HG03520 (cell line): ENCODE measurements at regions not wholly inside any gene's neighbourhood (a gene's known extent, or its start where the extent isn't known, plus 50 kb on each side); places are given as distances from the start of the nearest gene placed in this dataset.
"Not testable (repeated sequence)": the region's sequence is repeated elsewhere in the genome, so short reads cannot be mapped to it uniquely, and the experiment has no call there.

ENCODE experiments used
- ATAC-seq: cut with Tn5 transposase; IDR thresholded peaks from one replicate; pipeline ENCODE4 v1.9.1; 2021; ENCODE audit warnings: mild to moderate bottlenecking, moderate library complexity; ENCODE audit not compliant: unreplicated experiment

- ATAC-seq = no peak
These were observed 343.5 kb upstream of the SPRY2 start for GRCh38 chr13:80684217-80684991.

- ATAC-seq = no peak
These were observed 339.9 kb upstream of the SPRY2 start for GRCh38 chr13:80680786-80681366.

DNA sequence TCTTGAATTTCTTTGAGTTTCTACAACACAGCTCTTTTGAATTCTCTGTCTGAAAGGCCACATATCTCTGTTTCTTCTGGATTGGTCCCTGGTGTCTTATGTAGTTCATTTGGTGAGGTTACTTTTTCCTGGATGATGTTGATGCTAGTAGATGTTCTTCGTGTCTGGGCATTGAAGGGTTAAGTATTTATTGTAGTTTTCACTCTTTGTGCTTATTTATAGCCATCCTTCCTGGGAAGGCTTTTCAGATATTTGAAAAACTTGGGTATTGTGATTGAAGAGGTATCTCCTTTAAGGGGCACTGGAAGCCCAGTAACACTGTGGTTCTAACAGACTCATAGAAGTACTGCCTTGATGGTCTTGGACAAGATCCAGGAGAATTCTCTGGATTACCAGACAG is 338.5 kb upstream of the SPRY2 start:
- no peak for ATAC-seq

DNA sequence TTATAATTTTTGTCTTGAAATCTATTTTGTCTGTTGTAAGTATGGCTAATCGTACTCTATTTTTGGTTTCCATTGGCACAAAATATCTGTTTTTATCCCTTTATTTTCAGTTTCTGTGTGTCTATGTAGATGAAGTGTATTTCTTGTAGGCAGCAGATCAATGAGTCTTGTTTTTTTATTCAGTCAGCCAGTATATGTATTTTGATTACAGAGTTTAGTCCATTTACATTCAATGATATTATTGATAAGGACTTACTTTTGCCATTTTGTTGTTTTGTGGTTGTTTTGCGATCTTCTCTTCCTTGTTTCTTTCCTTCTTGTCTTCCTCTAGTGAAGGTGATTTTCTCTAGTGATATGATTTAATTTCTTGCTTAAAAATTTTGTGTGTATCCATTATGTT is 336.3 kb upstream of the SPRY2 start:
- no peak for ATAC-seq

DNA sequence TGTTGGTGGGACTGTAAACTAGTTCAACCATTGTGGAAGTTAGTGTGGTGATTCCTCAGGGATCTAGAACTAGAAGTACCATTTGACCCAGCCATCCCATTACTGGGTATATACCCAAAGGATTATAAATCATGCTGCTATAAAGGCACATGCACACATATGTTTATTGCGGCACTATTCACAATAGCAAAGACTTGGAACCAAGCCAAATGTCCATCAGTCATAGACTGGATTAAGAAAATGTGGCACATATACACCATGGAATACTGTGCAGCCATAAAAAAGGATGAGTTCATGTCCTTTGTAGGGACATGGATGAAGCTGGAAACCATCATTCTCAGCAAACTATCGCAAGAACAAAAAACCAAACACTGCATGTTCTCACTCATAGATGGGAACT is 334.5 kb upstream of the SPRY2 start:
- not testable (repeated sequence) for ATAC-seq

DNA sequence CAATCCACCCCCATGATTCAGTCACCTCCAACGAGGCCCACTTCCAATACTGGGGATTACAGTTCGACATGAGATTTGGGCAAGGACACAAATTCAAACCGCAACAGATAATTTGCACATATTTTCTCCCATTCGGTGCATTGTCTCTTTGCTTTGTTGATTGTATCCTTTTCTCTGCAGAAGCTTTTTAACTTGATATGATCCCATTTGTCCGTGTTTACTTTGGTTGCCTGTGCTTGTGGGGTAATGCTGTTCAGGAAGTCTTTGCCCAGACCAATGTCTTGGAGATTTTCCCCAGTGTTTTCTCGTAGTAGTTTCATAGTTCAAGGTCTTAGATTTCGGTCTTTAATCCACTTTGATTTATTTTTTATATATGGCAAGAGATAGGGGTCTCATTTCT is 330.8 kb upstream of the SPRY2 start:
- no peak for ATAC-seq

- ATAC-seq = no peak
These were observed 328.2 kb upstream of the SPRY2 start for GRCh38 chr13:80669112-80669511.

DNA sequence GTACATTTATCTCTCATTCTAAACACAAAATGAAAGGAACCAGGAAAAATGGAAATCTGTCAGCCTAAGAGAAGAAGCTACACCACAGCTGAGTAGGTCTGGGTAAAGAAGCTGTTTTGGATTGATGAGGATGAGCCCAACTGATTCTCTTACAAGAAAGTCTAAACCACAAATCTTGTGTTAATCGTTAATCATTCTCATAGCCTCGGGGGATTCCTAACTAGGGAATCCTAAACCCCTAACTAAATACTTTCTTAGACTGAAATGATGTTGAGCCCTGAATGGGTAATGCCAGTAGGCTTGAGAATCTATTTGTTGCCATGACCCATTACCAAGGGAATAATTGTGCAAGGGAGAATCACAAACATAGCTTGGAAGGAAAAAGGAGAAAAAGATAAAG is 327.5 kb upstream of the SPRY2 start:
- no peak for ATAC-seq

GRCh38 chr13:80666782-80667552 is 326.0 kb upstream of the SPRY2 start:
- no peak for ATAC-seq

DNA sequence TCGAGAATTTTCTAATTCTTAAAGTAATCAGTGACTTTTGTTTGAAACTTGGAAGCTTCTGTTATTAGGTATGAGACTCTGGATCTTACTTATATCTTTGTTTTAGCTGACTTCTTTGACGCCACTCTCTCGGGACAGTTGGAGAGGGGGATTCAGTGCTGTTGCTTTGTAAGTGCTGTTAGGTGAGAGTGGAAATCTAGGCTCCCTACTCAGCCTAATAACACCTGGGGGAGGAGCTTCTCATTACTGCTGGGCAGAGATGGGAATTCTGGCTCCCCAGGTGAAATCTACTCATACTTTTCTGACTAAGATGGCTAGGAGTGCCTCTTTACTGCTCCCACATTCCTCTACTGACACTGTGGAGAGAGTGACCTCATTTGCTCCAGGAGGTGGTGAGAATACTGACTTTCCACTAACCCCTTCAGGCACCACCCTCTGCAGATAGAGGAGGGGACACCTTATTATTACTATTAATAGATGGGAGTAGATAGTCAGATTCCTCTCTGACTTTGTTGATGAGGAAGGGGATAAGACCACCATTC is 324.9 kb upstream of the SPRY2 start:
- no peak for ATAC-seq

GRCh38 chr13:80664950-80665349 is 324.0 kb upstream of the SPRY2 start:
- no peak for ATAC-seq

DNA sequence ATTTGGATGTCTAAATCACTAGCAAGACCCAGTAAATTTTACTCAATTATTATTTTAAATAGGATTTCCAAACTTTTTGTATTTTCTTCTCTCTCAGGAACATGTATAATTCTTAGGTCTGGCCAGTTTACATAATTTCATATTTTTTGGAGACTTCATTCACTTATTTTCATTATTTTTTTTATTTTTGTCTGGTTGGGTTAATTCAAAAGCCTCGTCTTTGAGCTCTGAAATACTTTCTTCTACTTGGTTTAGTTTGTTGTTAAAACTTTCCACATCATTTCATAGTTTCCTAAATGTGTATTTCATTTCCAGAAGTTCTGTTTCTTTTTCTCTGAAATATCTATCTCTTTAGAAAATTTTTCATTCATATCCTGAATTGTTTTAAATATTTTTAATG is 322.9 kb upstream of the SPRY2 start:
- no peak for ATAC-seq

GRCh38 chr13:80658705-80659104 is 317.8 kb upstream of the SPRY2 start:
- no peak for ATAC-seq

DNA sequence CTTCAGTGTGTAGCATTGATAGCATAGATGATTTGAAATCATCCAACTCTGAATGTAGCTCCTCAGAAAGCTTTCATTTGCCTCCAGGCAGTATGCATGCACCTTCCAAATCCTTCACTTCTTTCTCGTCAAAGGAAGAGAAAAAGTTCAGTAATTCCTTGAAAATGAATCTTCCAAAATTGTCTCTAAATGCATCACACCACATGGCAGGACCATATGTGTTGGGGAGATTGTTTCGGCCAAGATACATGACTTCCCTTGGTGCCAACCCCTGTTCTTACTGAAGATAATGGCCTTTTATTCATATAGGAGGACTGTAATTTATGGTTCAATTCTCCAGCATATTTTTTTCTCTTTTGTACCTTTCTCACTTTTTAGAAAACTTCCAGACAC is 315.6 kb upstream of the SPRY2 start:
- no peak for ATAC-seq

DNA sequence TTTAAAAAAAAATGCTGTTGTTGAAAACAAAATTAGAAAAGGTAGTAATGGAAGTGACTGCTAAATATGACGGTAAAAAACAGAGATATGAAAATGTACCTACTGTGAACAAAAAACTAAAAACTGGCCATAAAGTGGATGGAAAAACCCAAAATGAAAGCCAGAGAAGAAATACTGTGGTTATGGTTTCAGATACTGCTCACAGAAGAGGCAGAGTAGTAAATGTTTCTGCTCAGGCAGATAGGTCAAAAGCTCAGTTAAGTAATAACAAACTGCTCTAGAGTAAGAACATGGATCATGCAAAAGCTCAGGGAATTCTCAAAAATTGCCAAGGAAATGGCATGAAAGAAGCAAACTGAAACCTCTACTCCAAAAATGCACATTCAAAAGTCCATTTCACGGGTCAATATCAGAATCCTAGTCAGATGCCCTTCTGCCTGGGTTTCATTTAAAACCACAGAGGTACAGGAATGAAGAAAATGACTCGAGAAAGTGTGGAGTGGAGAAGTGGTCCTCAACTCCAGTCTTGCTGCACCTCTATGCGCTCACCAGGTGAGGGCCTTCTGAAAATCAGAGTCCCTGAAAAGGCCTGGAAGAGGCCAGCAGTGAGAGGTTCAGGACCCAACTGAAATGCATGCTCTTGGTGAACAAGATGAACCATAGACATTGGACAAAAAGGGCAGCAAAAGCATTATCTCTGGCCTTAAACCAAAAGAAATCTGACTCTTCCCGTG is 315.0 kb upstream of the SPRY2 start:
- ATAC-seq = no peak

- no peak for ATAC-seq
These were observed 313.8 kb upstream of the SPRY2 start for GRCh38 chr13:80654638-80655249.

- no peak for ATAC-seq
These were observed 308.3 kb upstream of the SPRY2 start for GRCh38 chr13:80649274-80649673.

DNA sequence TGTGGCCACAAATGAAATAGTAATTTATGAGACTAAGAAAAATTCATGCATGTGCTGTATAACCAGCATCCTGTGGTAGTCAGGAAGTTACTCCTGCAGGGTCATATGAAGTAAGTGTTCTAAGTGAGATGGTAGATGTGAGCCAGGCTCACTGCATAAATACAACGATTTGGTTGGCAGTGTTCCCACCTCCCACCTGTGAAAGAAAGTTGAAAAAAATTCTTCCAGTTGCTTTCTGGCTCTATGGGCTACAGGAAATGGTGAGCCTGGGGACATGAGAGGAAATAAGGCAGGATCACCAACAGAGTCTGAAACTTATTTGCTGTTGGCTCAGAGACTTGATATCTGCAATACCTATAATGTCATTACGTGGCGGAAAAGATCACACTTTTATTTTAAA is 301.7 kb upstream of the SPRY2 start:
- no peak for ATAC-seq

DNA sequence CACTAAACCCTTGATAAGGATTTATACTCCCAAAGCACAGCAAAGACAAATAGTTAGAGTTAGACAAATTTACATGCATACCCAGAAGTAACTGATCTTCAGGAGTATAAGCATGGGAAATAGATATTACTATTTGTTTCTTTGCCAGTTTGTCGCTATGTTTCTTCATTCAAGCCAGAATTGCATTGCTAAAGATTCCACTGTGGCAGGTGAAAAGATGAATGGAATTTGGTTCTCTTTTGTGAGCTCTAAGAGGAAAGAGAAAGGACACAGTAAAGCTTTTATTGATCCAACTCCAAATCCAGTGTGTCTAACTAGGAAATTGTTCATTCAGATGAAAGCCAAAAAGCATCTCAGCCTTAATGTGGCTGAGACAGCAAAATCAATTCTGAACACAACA is 292.3 kb upstream of the SPRY2 start:
- no peak for ATAC-seq

GRCh38 chr13:80630685-80631121 is 289.8 kb upstream of the SPRY2 start:
- no peak for ATAC-seq

DNA sequence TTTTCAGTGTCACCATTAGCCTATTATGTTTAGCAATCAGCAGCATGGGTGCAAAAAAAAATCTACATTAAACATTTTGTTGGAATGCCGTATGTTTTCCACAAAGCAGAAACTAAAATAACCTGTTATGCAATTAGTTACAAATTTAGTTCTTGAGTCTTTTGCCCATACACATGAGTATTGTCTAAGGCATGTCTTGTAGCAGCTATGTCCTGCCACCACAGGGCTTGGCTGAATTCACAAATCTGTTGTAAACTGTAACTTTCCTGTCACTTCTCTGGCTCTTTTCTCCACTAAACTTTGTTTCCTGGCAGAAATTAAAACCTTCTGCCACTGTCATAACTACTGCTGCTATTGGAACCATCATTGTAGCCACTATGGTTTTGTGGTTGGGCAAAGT is 277.9 kb upstream of the SPRY2 start:
- ATAC-seq = no peak
